ENCODE measurements at regions not wholly inside any gene's neighbourhood (a gene's known extent, or its start where the extent isn't known, plus 50 kb on each side); places are given as distances from the start of the nearest gene placed in this dataset.
"Not testable (repeated sequence)": the region's sequence is repeated elsewhere in the genome, so short reads cannot be mapped to it uniquely, and the experiment has no call there.

GRCh38 chr2:90248400-90248799 lies 1556.9 kb downstream of the RPIA start:
- ATAC-seq; H3K36me3 Mint-ChIP-seq; H3K4me1 Mint-ChIP-seq; DNase-seq (ENCODE audit: low spot score in 2 of 2); H3K9me3 Mint-ChIP-seq; H3K4me3 Mint-ChIP-seq; H3K27ac Mint-ChIP-seq: not testable (repeated sequence)

GRCh38 chr2:90250350-90250749 lies 1558.9 kb downstream of the RPIA start:
- H3K9me3 Mint-ChIP-seq; ATAC-seq; DNase-seq (ENCODE audit: low spot score in 2 of 2); H3K36me3 Mint-ChIP-seq; H3K4me3 Mint-ChIP-seq; H3K4me1 Mint-ChIP-seq; H3K27ac Mint-ChIP-seq: not testable (repeated sequence)

GRCh38 chr2:90251576-90251975 lies 1560.1 kb downstream of the RPIA start:
- not testable (repeated sequence) for H3K36me3 Mint-ChIP-seq; ATAC-seq; H3K27ac Mint-ChIP-seq; H3K4me1 Mint-ChIP-seq; H3K4me3 Mint-ChIP-seq; DNase-seq (ENCODE audit: low spot score in 2 of 2)
- H3K9me3 Mint-ChIP-seq = peaks cover 10% of the 10 kb centered on the region

GRCh38 chr2:90253306-90253705 lies 1561.8 kb downstream of the RPIA start:
- H3K4me3 Mint-ChIP-seq, H3K4me1 Mint-ChIP-seq: not testable (repeated sequence)

GRCh38 chr2:90266888-90267287 lies 1575.4 kb downstream of the RPIA start:
- H3K36me3 Mint-ChIP-seq; H3K4me3 Mint-ChIP-seq; H3K9me3 Mint-ChIP-seq; ATAC-seq; H3K27ac Mint-ChIP-seq; H3K4me1 Mint-ChIP-seq; DNase-seq (ENCODE audit: low spot score in 2 of 2): not testable (repeated sequence)

More at GRCh38 chr2:90253306-90253705, 1561.8 kb downstream of the RPIA start:
- H3K9me3 Mint-ChIP-seq = peaks cover 28% of the 10 kb centered on the region
- ATAC-seq; H3K27ac Mint-ChIP-seq; H3K36me3 Mint-ChIP-seq; DNase-seq (ENCODE audit: low spot score in 2 of 2): not testable (repeated sequence)

GRCh38 chr2:90287751-90288150 lies 1596.3 kb downstream of the RPIA start:
- DNase-seq (ENCODE audit: low spot score in 2 of 2); H3K36me3 Mint-ChIP-seq; H3K4me1 Mint-ChIP-seq; H3K4me3 Mint-ChIP-seq; H3K27ac Mint-ChIP-seq; H3K9me3 Mint-ChIP-seq; ATAC-seq: not testable (repeated sequence)

- H3K36me3 Mint-ChIP-seq; DNase-seq (ENCODE audit: low spot score in 2 of 2); H3K9me3 Mint-ChIP-seq; H3K4me1 Mint-ChIP-seq; ATAC-seq; H3K4me3 Mint-ChIP-seq; H3K27ac Mint-ChIP-seq: not testable (repeated sequence)
Observed at GRCh38 chr2:90288396-90288795, 1596.9 kb downstream of the RPIA start.

GRCh38 chr2:90289291-90289980 lies 1598.0 kb downstream of the RPIA start:
- DNase-seq (ENCODE audit: low spot score in 2 of 2); H3K9me3 Mint-ChIP-seq; H3K4me3 Mint-ChIP-seq; H3K4me1 Mint-ChIP-seq; H3K36me3 Mint-ChIP-seq; H3K27ac Mint-ChIP-seq; ATAC-seq: not testable (repeated sequence)

- H3K4me1 Mint-ChIP-seq; DNase-seq (ENCODE audit: low spot score in 2 of 2); H3K9me3 Mint-ChIP-seq; H3K36me3 Mint-ChIP-seq; H3K27ac Mint-ChIP-seq; H3K4me3 Mint-ChIP-seq; ATAC-seq: not testable (repeated sequence)
Observed at GRCh38 chr2:90290701-90291100, 1599.2 kb downstream of the RPIA start.

GRCh38 chr2:90291168-90291883 lies 1599.9 kb downstream of the RPIA start:
- peak; percentile 50 for ATAC-seq
- H3K27ac Mint-ChIP-seq; H3K36me3 Mint-ChIP-seq; DNase-seq (ENCODE audit: low spot score in 2 of 2); H3K4me3 Mint-ChIP-seq; H3K9me3 Mint-ChIP-seq; H3K4me1 Mint-ChIP-seq: not testable (repeated sequence)

- H3K9me3 Mint-ChIP-seq; DNase-seq (ENCODE audit: low spot score in 2 of 2); H3K27ac Mint-ChIP-seq; H3K4me3 Mint-ChIP-seq; H3K4me1 Mint-ChIP-seq; ATAC-seq; H3K36me3 Mint-ChIP-seq: not testable (repeated sequence)
Observed at GRCh38 chr2:90291934-90292333, 1600.5 kb downstream of the RPIA start.

GRCh38 chr2:90292451-90292850 lies 1601.0 kb downstream of the RPIA start:
- H3K27ac Mint-ChIP-seq; H3K36me3 Mint-ChIP-seq; H3K4me1 Mint-ChIP-seq; DNase-seq (ENCODE audit: low spot score in 2 of 2); H3K9me3 Mint-ChIP-seq; ATAC-seq; H3K4me3 Mint-ChIP-seq: not testable (repeated sequence)

GRCh38 chr2:90293224-90293623 lies 1601.8 kb downstream of the RPIA start:
- ATAC-seq; H3K9me3 Mint-ChIP-seq; H3K27ac Mint-ChIP-seq; H3K4me3 Mint-ChIP-seq; H3K36me3 Mint-ChIP-seq; DNase-seq (ENCODE audit: low spot score in 2 of 2); H3K4me1 Mint-ChIP-seq: not testable (repeated sequence)

- not testable (repeated sequence) for DNase-seq (ENCODE audit: low spot score in 2 of 2); H3K4me1 Mint-ChIP-seq; H3K36me3 Mint-ChIP-seq; ATAC-seq; H3K27ac Mint-ChIP-seq; H3K9me3 Mint-ChIP-seq; H3K4me3 Mint-ChIP-seq
Observed at GRCh38 chr2:90293806-90294205, 1602.3 kb downstream of the RPIA start.

- not testable (repeated sequence) for H3K27ac Mint-ChIP-seq; H3K9me3 Mint-ChIP-seq; DNase-seq (ENCODE audit: low spot score in 2 of 2); H3K36me3 Mint-ChIP-seq; H3K4me1 Mint-ChIP-seq; H3K4me3 Mint-ChIP-seq; ATAC-seq
Observed at GRCh38 chr2:90295036-90295750, 1603.7 kb downstream of the RPIA start.

- not testable (repeated sequence) for DNase-seq (ENCODE audit: low spot score in 2 of 2); H3K4me1 Mint-ChIP-seq; ATAC-seq; H3K27ac Mint-ChIP-seq; H3K4me3 Mint-ChIP-seq; H3K36me3 Mint-ChIP-seq; H3K9me3 Mint-ChIP-seq
Observed at GRCh38 chr2:90296484-90296777, 1605.0 kb downstream of the RPIA start.

All from stimulated activated effector memory CD8-positive, alpha-beta T cell treated with anti-CD3 and anti-CD28 coated beads, Interleukin-12 subunit alpha, Interleukin-12 subunit beta, amount 100 ng/mL, for 72 hours (primary cell).